Tibial nerve (tissue), 4 donors: ENCODE measurements at regions not wholly inside any gene's neighbourhood (a gene's known extent, or its start where the extent isn't known, plus 50 kb on each side); places are given as distances from the start of the nearest gene placed in this dataset.

ENCODE experiments used
- DNase-seq, 2 donors: peaks; one replicate each; pipeline ENCODE4 v3.0.0-alpha.2; 2019; ENCODE audit warnings: low spot score in 2 of 2
- H3K27ac ChIP-seq, 4 donors: fragments of 200-600 bp; sonication (generic) in 3 of 4; one replicate each; pipeline ENCODE4 v1.5.1; 2017 to 2019; ENCODE audit warnings: mild to moderate bottlenecking in 1 of 4
- H3K27me3 ChIP-seq, 2 donors: fragments of 200-600 bp; sonication (generic) in 1 of 2; one replicate each; pipeline versions ENCODE4 v1.5.1 to v1.6.0; 2017 to 2019
- H3K36me3 ChIP-seq, 3 donors: fragments of 200-600 bp; sonication (generic); one replicate each; pipeline ENCODE4 v1.5.1; 2018 to 2019
- H3K4me1 ChIP-seq, 4 donors: fragments of 200-600 bp; sonication (generic) in 3 of 4; one replicate each; pipeline ENCODE4 v1.5.1; 2017 to 2019
- H3K4me3 ChIP-seq, 4 donors: fragments of 200-600 bp; sonication (generic) in 3 of 4; one replicate each; pipeline ENCODE4 v1.5.1; 2017 to 2019; ENCODE audit warnings: mild to moderate bottlenecking in 1 of 4, moderate library complexity in 1 of 4
- H3K9me3 ChIP-seq, 4 donors: fragments of 200-600 bp; sonication (generic) in 3 of 4; one replicate each; pipeline ENCODE4 v1.5.1; 2017 to 2019
- EP300 ChIP-seq, 2 donors: sonication (generic); formaldehyde crosslinking; IDR thresholded peaks; one replicate each; pipeline ENCODE4 v1.6.1; 2017; ENCODE audit warnings: antibody characterized with exemption in 2 of 2, mild to moderate bottlenecking in 1 of 2
- POLR2A ChIP-seq, 2 donors: fragments of 450-650 bp; IDR thresholded peaks; one replicate each; pipeline ENCODE4 v1.6.1; 2017; ENCODE audit warnings: antibody characterized with exemption in 2 of 2, mild to moderate bottlenecking in 2 of 2, moderate library complexity in 2 of 2
- WGBS, 2 donors: methylation state at CpG; one replicate each; pipeline ENCODE4 v1.1.5; 2018; 5-methylcytosine and 5-hydroxymethylcytosine counted together
- TF ChIP-seq, protein P1 (sequence below), 5 experiments: fragments of 200-600 bp in 3 of 5; fragments of 450-650 bp in 2 of 5; sonication (generic) in 3 of 5; IDR thresholded peaks; one replicate each; pipeline ENCODE4 v1.5.1; 2016 to 2019; ENCODE audit warnings: antibody characterized with exemption in 5 of 5, mild to moderate bottlenecking in 3 of 5, moderate library complexity in 2 of 5

DNA sequence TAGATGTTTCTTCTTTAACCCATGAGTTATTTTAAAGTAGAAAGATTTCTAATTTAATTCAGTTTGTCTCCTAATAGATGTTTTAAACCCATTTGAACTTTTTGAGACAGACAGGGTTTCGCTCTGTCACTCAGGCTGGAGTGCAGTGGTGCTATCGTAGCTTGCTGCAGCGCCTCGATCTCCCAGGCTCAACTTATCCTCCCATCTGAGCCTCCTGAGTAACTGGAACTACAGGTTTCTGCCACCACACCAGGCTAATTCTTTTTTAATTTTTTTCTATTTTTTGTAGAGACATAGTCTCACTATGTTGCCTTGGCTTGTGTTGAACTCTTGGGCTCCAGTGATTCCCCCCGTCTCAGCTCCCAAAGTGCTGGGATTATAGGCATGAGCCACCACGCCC lies 53.0 kb upstream of the RAB18 start:
- H3K27me3 ChIP-seq, result no peaks in the 10 kb centered on the region
- DNase-seq, result no peak
- no peak overlapping the region for H3K27ac ChIP-seq
- no peaks in the 10 kb centered on the region for H3K36me3 ChIP-seq
- TF ChIP-seq POLR2A (IDR thresholded peaks at IDR 0.05) (no peak), EP300 (IDR thresholded peaks at IDR 0.05) (no peak)
- TF ChIP-seq, protein P1, sequence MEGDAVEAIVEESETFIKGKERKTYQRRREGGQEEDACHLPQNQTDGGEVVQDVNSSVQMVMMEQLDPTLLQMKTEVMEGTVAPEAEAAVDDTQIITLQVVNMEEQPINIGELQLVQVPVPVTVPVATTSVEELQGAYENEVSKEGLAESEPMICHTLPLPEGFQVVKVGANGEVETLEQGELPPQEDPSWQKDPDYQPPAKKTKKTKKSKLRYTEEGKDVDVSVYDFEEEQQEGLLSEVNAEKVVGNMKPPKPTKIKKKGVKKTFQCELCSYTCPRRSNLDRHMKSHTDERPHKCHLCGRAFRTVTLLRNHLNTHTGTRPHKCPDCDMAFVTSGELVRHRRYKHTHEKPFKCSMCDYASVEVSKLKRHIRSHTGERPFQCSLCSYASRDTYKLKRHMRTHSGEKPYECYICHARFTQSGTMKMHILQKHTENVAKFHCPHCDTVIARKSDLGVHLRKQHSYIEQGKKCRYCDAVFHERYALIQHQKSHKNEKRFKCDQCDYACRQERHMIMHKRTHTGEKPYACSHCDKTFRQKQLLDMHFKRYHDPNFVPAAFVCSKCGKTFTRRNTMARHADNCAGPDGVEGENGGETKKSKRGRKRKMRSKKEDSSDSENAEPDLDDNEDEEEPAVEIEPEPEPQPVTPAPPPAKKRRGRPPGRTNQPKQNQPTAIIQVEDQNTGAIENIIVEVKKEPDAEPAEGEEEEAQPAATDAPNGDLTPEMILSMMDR (IDR thresholded peaks at IDR 0.05), result no peak
- no peak overlapping the region for H3K4me3 ChIP-seq
- peaks cover 0 to 5% (median 0%) of the 10 kb centered on the region in 4 donors for H3K4me1 ChIP-seq
- H3K9me3 ChIP-seq, result no peaks in the 10 kb centered on the region
- 85 to 93% methylated on average over 6 of the region's 6 CpGs for WGBS, 2 donors

- no peaks in the 10 kb centered on the region for H3K27me3 ChIP-seq
- DNase-seq, result no peak
- H3K27ac ChIP-seq, result no peak overlapping the region
- H3K9me3 ChIP-seq, result no peaks in the 10 kb centered on the region
- peaks cover 0 to 6% (median 0%) of the 10 kb centered on the region in 4 donors for H3K4me1 ChIP-seq
- TF ChIP-seq, protein P1 (IDR thresholded peaks at IDR 0.05), result no peak
- TF ChIP-seq POLR2A (IDR thresholded peaks at IDR 0.05) (no peak), EP300 (IDR thresholded peaks at IDR 0.05) (no peak)
- no peak overlapping the region for H3K4me3 ChIP-seq
- no peaks in the 10 kb centered on the region for H3K36me3 ChIP-seq
Observed at GRCh38 chr10:27450225-27450624, 53.9 kb upstream of the RAB18 start.

DNA sequence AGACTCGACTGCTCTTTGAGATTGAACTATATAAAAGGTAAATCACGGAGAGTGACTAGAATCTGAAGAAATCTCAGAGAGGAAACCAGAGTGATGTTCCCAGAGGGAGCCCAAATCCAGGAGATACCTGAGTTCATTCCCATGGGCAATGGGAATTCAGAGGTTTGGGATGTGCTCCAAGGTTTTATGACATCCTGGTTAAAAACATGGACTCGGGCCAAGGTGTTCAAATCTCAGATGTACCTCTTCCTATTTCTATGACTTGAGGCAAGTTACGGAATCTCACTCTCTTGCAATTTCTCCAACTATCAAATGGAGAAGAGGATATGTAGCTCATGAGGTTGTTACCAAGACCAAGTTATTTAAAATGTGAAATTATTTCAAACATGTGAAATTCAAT lies 54.5 kb upstream of the RAB18 start:
- DNase-seq, result no peak
- WGBS, 2 donors, result 75 to 86% methylated on average over 4 of the region's 4 CpGs
- Histone ChIP-seq H3K9me3 (no peaks in the 10 kb centered on the region), H3K36me3 (no peaks in the 10 kb centered on the region), H3K27ac (no peak overlapping the region), H3K4me3 (no peak overlapping the region), H3K27me3 (no peaks in the 10 kb centered on the region), H3K4me1 (peaks cover 0 to 6% (median 0%) of the 10 kb centered on the region in 4 donors)
- no peak for TF ChIP-seq POLR2A (IDR thresholded peaks at IDR 0.05)

GRCh38 chr10:27448921-27449320 lies 55.2 kb upstream of the RAB18 start:
- Histone ChIP-seq H3K9me3 (no peaks in the 10 kb centered on the region), H3K4me3 (no peak overlapping the region), H3K27ac (no peak overlapping the region), H3K4me1 (peaks cover 0 to 6% (median 0%) of the 10 kb centered on the region in 4 donors), H3K36me3 (no peaks in the 10 kb centered on the region), H3K27me3 (no peaks in the 10 kb centered on the region)
- TF ChIP-seq POLR2A (IDR thresholded peaks at IDR 0.05) (no peak), EP300 (IDR thresholded peaks at IDR 0.05) (no peak)
- TF ChIP-seq, protein P1 (IDR thresholded peaks at IDR 0.05), result no peak
- DNase-seq, result no peak
- 67 to 77% methylated on average over 2 of the region's 2 CpGs for WGBS, 2 donors

GRCh38 chr10:27447540-27447939 lies 56.6 kb upstream of the RAB18 start:
- H3K4me1 ChIP-seq, result peaks cover 0 to 6% (median 0%) of the 10 kb centered on the region in 4 donors
- no peak overlapping the region for H3K4me3 ChIP-seq
- H3K27me3 ChIP-seq, result no peaks in the 10 kb centered on the region
- H3K9me3 ChIP-seq, result no peaks in the 10 kb centered on the region
- WGBS, 2 donors, result 81 to 87% methylated on average over 3 of the region's 3 CpGs
- DNase-seq, result no peak
- no peaks in the 10 kb centered on the region for H3K36me3 ChIP-seq
- no peak overlapping the region for H3K27ac ChIP-seq
- TF ChIP-seq EP300 (IDR thresholded peaks at IDR 0.05) (no peak), POLR2A (IDR thresholded peaks at IDR 0.05) (no peak)
- TF ChIP-seq, protein P1 (IDR thresholded peaks at IDR 0.05), result no peak
